ENCODE measurements at regions not wholly inside any gene's neighbourhood (a gene's known extent, or its start where the extent isn't known, plus 50 kb on each side); places are given as distances from the start of the nearest gene placed in this dataset.

GRCh38 chr2:13020469-13020868 lies 303.7 kb downstream of the TRIB2 start:
- peaks cover 18 to 50% of the 10 kb centered on the region in 2 donors for H3K4me1 ChIP-seq (replicated peaks in 1 of 2)
- H3K27ac ChIP-seq = no peak overlapping the region
- ATAC-seq (replicated peaks in 6 of 8) = peak in 3 of 8 experiments; percentile 13 to 68 (median 60)
- in situ Hi-C loops (cut with MboI; ENCODE audit: low pct_unique_long_range_greater_than_20kb in 2 of 9, low sequenced_read_pairs in 9 of 9, unreplicated experiment in 9 of 9) = loop anchor here in 4 of 9 experiments (25.0 kb wide), 4 partner anchors 183 to 1183 kb away; no protein-coding TSS in a partner anchor
- H3K4me3 ChIP-seq = no peak overlapping the region
- WGBS, 10 experiments = 0 to 94% (median 76%) methylated on average over 1 to 3 of the region's 3 CpGs; no CpG with 5 or more reads in 1 of the 10 experiments

DNA sequence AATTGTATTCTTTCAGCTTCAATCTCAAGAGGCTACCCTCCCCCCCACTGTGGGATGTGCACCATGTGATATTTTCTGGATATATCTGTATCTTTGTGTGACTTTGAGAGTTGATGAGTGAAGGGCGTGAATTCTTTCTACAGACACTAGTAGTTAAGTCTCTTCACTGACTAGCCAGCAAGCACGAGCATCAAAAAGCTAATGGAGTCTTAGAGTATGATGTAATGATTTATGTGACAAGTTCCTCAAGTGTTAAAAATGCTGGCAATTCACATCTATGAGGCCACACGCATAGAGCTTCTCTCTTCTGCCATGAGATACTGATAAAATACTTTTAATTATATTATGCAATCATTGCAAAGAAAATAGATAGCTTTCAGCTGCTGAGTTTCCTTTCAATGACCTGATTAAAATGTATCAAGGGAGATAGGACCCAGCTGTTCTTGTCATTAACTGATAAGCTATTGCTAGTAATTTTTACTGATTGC lies 304.8 kb downstream of the TRIB2 start:
- WGBS, 10 experiments = 25 to 76% (median 39%) methylated on average over 1 to 3 of the region's 3 CpGs
- in situ Hi-C loops (cut with MboI; ENCODE audit: low pct_unique_long_range_greater_than_20kb in 2 of 9, low sequenced_read_pairs in 9 of 9, unreplicated experiment in 9 of 9) = loop anchor here in 4 of 9 experiments (25.0 kb wide), 4 partner anchors 184 to 1184 kb away; no protein-coding TSS in a partner anchor
- H3K4me3 ChIP-seq = no peak overlapping the region
- peaks cover 9 to 40% of the 10 kb centered on the region in 2 donors for H3K4me1 ChIP-seq (replicated peaks in 1 of 2)
- no peak overlapping the region for H3K27ac ChIP-seq
- peak in 5 of 8 experiments; percentile 92 to 94 (median 92) for ATAC-seq (replicated peaks in 6 of 8)

GRCh38 chr2:13030606-13031005 lies 313.9 kb downstream of the TRIB2 start:
- WGBS, 10 experiments = 80 to 100% (median 90%) methylated on average over 1 to 2 of the region's 2 CpGs; no CpG with 5 or more reads in 1 of the 10 experiments

DNA sequence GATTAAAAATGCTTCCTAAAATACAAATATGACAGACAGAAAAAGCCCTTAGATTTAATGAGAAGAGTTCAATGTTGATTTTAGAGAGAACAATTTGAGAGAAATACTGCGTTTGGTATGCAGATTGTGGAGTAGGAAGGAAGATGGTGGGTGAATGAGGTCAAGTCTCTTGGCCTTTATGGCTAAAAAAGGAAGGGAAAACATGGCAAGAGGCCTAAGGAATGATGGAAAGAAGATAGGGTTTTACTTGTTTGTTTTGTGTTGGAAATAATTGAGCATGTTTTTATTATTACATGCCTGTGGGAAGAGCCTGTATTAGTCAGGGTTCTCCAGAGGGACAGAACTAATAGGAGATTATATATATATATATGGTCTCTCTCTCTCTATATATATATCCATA lies 318.1 kb downstream of the TRIB2 start:
- H3K27ac ChIP-seq = no peak overlapping the region
- in situ Hi-C loops (cut with MboI; ENCODE audit: low pct_unique_long_range_greater_than_20kb in 2 of 9, low sequenced_read_pairs in 9 of 9, unreplicated experiment in 9 of 9) = no loop called here
- WGBS, 10 experiments = 63 to 100% (median 80%) methylated on average over 1 of the region's 1 CpG; no CpG with 5 or more reads in 3 of the 10 experiments
- no peaks in the 10 kb centered on the region for H3K4me1 ChIP-seq (replicated peaks in 1 of 2)
- no peak overlapping the region for H3K4me3 ChIP-seq
- ATAC-seq (replicated peaks in 6 of 8) = no peak

More at GRCh38 chr2:13030606-13031005, 313.9 kb downstream of the TRIB2 start:
- Histone ChIP-seq H3K4me1 (replicated peaks in 1 of 2) (no peaks in the 10 kb centered on the region), H3K4me3 (no peak overlapping the region), H3K27ac (no peak overlapping the region)
- ATAC-seq (replicated peaks in 6 of 8) = peak in 1 of 8 experiments; percentile 37
- in situ Hi-C loops (cut with MboI; ENCODE audit: low pct_unique_long_range_greater_than_20kb in 2 of 9, low sequenced_read_pairs in 9 of 9, unreplicated experiment in 9 of 9) = no loop called here

DNA sequence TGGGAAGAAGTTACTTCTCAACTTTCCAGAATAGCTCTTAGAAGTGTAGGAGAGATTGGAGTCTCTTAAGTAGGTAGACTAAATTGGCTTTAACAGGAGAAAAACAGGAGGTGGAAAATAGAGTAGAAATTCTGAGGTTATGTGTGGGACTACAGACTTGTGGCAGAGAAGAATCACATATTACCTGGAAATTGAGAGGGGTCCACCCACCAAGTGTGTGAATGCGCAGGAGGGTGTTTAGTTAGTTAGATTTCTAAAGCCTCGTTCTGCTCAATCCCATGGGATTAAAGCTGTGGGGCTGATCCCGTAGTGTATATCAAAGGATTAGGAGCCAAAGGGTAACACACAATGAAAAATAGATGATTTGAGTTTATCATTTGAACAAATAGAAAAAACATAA lies 319.1 kb downstream of the TRIB2 start:
- 51 to 100% (median 86%) methylated on average over 1 to 3 of the region's 3 CpGs; no CpG with 5 or more reads in 2 of the 10 experiments for WGBS, 10 experiments
- H3K27ac ChIP-seq = no peak overlapping the region
- no peaks in the 10 kb centered on the region for H3K4me1 ChIP-seq (replicated peaks in 1 of 2)
- ATAC-seq (replicated peaks in 6 of 8) = no peak
- in situ Hi-C loops (cut with MboI; ENCODE audit: low pct_unique_long_range_greater_than_20kb in 2 of 9, low sequenced_read_pairs in 9 of 9, unreplicated experiment in 9 of 9) = no loop called here
- no peak overlapping the region for H3K4me3 ChIP-seq

DNA sequence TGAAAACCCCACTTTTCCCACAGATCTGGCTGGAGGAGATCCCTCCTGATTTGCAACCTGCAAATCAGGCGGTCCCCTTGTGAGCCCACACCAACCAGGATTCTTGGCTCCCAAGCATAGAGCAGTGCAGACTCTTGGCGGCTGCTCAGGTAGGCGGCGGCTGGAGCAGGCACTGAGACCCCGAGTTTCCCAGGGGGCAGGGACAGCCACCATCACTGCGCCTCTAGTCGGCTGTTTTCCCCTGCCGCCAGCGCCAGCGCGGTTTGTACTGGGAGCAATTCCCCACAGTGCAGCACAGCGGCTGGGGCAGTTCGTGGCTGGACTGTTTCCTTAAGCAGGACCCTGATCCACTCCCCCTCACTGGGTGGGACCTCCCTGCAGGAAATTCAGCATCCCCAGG lies 323.3 kb downstream of the TRIB2 start:
- no peak for ATAC-seq (replicated peaks in 6 of 8)
- 50 to 100% (median 80%) methylated on average over 1 to 8 of the region's 13 CpGs; no CpG with 5 or more reads in 5 of the 10 experiments for WGBS, 10 experiments
- no peak overlapping the region for H3K27ac ChIP-seq
- in situ Hi-C loops (cut with MboI; ENCODE audit: low pct_unique_long_range_greater_than_20kb in 2 of 9, low sequenced_read_pairs in 9 of 9, unreplicated experiment in 9 of 9) = no loop called here
- no peak overlapping the region for H3K4me3 ChIP-seq
- H3K4me1 ChIP-seq (replicated peaks in 1 of 2) = no peaks in the 10 kb centered on the region

DNA sequence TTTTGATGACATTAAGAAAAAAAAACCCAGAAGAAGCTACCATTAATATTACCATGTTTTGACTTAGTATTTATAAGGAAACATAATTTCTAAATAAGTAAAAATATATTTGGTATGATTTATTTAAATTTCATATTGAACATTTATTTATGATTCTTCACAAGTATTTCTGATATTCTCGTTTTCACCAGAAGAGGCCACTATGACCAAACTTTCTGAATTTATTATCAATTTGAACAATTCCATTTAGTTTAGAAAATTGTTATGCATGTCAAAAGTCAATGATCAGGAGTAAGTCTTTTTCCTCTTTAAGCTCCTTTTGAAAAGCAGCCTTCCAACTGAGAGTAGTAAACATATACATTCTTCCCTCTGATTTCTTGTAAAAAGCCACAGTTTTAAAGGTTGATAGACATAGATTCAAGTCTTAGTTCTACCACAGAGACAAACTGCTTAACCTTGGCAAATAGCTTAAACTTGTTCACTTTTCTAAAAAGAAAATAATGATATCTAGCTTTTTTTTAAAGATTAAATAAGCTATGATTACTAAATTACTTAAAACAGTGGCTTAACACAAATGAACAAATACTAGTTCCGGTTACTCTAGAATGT lies 329.9 kb downstream of the TRIB2 start:
- no peak overlapping the region for H3K4me3 ChIP-seq
- no peak overlapping the region for H3K27ac ChIP-seq
- H3K4me1 ChIP-seq (replicated peaks in 1 of 2) = no peaks in the 10 kb centered on the region
- in situ Hi-C loops (cut with MboI; ENCODE audit: low pct_unique_long_range_greater_than_20kb in 2 of 9, low sequenced_read_pairs in 9 of 9, unreplicated experiment in 9 of 9) = no loop called here
- 21 to 59% (median 50%) methylated on average over 2 of the region's 2 CpGs for WGBS, 10 experiments
- ATAC-seq (replicated peaks in 6 of 8) = no peak

GRCh38 chr2:13050764-13051163 lies 334.0 kb downstream of the TRIB2 start:
- H3K4me1 ChIP-seq (replicated peaks in 1 of 2) = no peaks in the 10 kb centered on the region
- ATAC-seq (replicated peaks in 6 of 8) = peak in 1 of 8 experiments; percentile 57
- in situ Hi-C loops (cut with MboI; ENCODE audit: low pct_unique_long_range_greater_than_20kb in 2 of 9, low sequenced_read_pairs in 9 of 9, unreplicated experiment in 9 of 9) = no loop called here
- H3K4me3 ChIP-seq = no peak overlapping the region
- no peak overlapping the region for H3K27ac ChIP-seq

DNA sequence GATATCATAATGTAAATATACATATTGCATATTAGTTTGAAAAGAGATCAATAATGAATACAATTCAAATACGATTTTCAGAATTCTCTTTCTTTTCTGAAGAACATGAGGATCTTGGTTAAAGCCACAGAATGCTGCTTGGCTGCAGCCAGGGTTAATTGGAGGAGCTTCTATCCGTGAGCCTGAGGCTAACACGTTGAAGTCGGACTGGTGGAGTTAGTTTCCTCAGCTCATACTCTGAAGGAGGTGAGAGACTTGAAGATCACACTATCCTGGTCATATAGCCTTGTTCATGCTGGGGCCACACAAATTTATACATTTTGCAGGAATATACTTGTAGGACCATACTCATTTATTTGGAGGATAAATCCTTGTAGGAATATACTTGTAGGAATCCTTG lies 335.8 kb downstream of the TRIB2 start:
- Histone ChIP-seq H3K27ac (no peak overlapping the region), H3K4me1 (replicated peaks in 1 of 2) (peaks cover 0 to 10% of the 10 kb centered on the region in 2 donors), H3K4me3 (no peak overlapping the region)
- 33 to 83% (median 74%) methylated on average over 1 to 4 of the region's 4 CpGs; no CpG with 5 or more reads in 2 of the 10 experiments for WGBS, 10 experiments
- in situ Hi-C loops (cut with MboI; ENCODE audit: low pct_unique_long_range_greater_than_20kb in 2 of 9, low sequenced_read_pairs in 9 of 9, unreplicated experiment in 9 of 9) = no loop called here
- ATAC-seq (replicated peaks in 6 of 8) = no peak

DNA sequence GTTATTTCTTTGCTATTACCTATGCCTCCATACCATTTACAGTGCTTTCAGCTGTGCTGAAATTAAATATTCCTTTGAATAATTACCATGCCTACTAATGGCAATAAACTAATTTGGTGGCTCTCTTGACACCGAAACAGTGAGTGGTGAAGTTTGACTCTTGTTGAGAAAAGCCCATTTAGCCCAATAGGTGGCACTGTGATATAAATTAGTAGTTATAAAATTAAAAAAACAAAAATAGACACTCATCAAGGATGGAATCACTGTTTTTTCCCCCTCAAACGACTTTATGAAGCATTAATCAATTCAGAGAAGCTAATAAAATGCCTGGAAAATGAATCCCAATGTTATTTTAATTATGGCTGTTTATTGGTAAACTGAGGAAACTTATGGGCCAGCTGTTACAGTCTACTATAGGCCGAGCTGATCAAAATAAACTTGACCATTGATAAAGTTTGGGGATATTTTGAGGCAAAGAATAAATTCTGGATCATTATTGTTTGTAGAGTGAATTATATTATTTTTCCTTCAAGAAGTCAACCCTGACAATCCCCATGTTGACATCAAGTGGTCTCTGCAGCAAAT lies 339.6 kb downstream of the TRIB2 start:
- Histone ChIP-seq H3K27ac (no peak overlapping the region), H3K4me1 (replicated peaks in 1 of 2) (peaks cover 0 to 10% of the 10 kb centered on the region in 2 donors), H3K4me3 (no peak overlapping the region)
- in situ Hi-C loops (cut with MboI; ENCODE audit: low pct_unique_long_range_greater_than_20kb in 2 of 9, low sequenced_read_pairs in 9 of 9, unreplicated experiment in 9 of 9) = no loop called here
- WGBS, 10 experiments = 8 to 71% (median 51%) methylated on average over 1 to 3 of the region's 3 CpGs
- peak in 1 of 8 experiments; percentile 20 for ATAC-seq (replicated peaks in 6 of 8)

GRCh38 chr2:13057671-13058070 lies 340.9 kb downstream of the TRIB2 start:
- ATAC-seq (replicated peaks in 6 of 8) = no peak
- in situ Hi-C loops (cut with MboI; ENCODE audit: low pct_unique_long_range_greater_than_20kb in 2 of 9, low sequenced_read_pairs in 9 of 9, unreplicated experiment in 9 of 9) = no loop called here
- H3K4me3 ChIP-seq = no peak overlapping the region
- H3K27ac ChIP-seq = no peak overlapping the region
- H3K4me1 ChIP-seq (replicated peaks in 1 of 2) = peaks cover 0 to 10% of the 10 kb centered on the region in 2 donors

DNA sequence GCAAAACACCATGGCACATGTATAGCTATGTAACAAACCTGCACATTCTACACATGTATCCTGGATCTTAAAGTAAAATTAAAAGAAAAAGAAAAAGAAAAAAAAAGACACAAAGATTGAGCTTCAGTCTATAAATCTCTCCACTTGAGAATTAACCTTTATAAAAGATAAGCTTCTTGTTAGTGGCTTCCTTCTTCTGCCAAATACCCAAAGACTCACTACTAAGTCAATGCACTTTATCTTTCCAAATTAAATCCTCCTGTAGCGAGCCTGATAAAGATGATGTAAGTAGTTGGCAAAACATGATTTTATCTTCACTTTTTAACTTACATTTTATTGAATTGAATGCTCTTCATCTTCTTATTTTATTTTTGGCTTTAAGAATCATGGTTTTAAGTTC lies 349.9 kb downstream of the TRIB2 start:
- Histone ChIP-seq H3K4me3 (no peak overlapping the region), H3K27ac (no peak overlapping the region), H3K4me1 (replicated peaks in 1 of 2) (no peaks in the 10 kb centered on the region)
- ATAC-seq (replicated peaks in 6 of 8) = no peak
- WGBS, 10 experiments = 11 to 100% (median 100%) methylated on average over 1 of the region's 1 CpG; no CpG with 5 or more reads in 1 of the 10 experiments
- in situ Hi-C loops (cut with MboI; ENCODE audit: low pct_unique_long_range_greater_than_20kb in 2 of 9, low sequenced_read_pairs in 9 of 9, unreplicated experiment in 9 of 9) = no loop called here

- ATAC-seq (replicated peaks in 6 of 8) = no peak
- Histone ChIP-seq H3K4me1 (replicated peaks in 1 of 2) (no peaks in the 10 kb centered on the region), H3K4me3 (no peak overlapping the region), H3K27ac (no peak overlapping the region)
- WGBS, 10 experiments = 14 to 100% (median 93%) methylated on average over 1 to 2 of the region's 2 CpGs; no CpG with 5 or more reads in 4 of the 10 experiments
- in situ Hi-C loops (cut with MboI; ENCODE audit: low pct_unique_long_range_greater_than_20kb in 2 of 9, low sequenced_read_pairs in 9 of 9, unreplicated experiment in 9 of 9) = no loop called here
These were observed 350.8 kb downstream of the TRIB2 start for GRCh38 chr2:13067508-13067907.

GRCh38 chr2:13089971-13090370 lies 373.2 kb downstream of the TRIB2 start:
- H3K4me1 ChIP-seq (replicated peaks in 1 of 2) = peaks cover 0 to 2% of the 10 kb centered on the region in 2 donors
- H3K27ac ChIP-seq = no peak overlapping the region
- in situ Hi-C loops (cut with MboI; ENCODE audit: low pct_unique_long_range_greater_than_20kb in 2 of 9, low sequenced_read_pairs in 9 of 9, unreplicated experiment in 9 of 9) = no loop called here
- peak in 3 of 8 experiments; percentile 21 to 27 (median 24) for ATAC-seq (replicated peaks in 6 of 8)
- H3K4me3 ChIP-seq = no peak overlapping the region
